GM10266 (cell line): ENCODE measurements at regions not wholly inside any gene's neighbourhood (a gene's known extent, or its start where the extent isn't known, plus 50 kb on each side); places are given as distances from the start of the nearest gene placed in this dataset.

ENCODE experiments used
- DNase-seq: peaks from one replicate; pipeline ENCODE4 v3.0.0; 2012; ENCODE audit errors: extremely low spot score
- CTCF ChIP-seq: IDR thresholded peaks from 2 replicates; pipeline ENCODE4 v1.5.1; 2012; ENCODE audit warnings: mild to moderate bottlenecking, low read depth; ENCODE audit not compliant: control insufficient read depth, insufficient read depth; ENCODE audit errors: missing control alignments

- DNase-seq: no peak
- TF ChIP-seq CTCF: no peak
Observed at GRCh38 chr14:42130815-42131214, 524.1 kb downstream of the LRFN5 start.

DNA sequence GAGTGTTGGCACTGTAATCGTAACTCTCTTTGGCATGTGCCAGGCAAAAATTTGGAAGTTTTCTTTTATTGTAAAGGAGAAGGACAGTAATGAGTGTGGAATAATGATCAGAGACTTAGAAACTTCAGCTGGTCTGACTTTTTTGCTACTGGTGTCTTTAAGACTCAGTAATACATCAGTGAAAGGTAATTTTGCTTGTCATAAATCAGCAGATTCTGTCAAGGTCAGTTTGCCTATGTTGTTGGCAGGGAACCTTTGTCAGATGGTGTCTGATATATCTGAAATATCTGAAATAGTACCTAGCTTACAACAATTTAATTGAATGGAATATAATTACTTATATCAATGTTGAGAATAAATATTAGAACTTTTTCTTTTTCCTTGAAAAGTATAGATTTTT, 516.9 kb downstream of the LRFN5 start:
- no peak for DNase-seq
- TF ChIP-seq CTCF: no peak

- TF ChIP-seq CTCF: no peak
- no peak for DNase-seq
Observed at GRCh38 chr14:42113358-42114069, 506.8 kb downstream of the LRFN5 start.

GRCh38 chr14:42112108-42112507, 505.4 kb downstream of the LRFN5 start:
- DNase-seq: no peak
- no peak for TF ChIP-seq CTCF

DNA sequence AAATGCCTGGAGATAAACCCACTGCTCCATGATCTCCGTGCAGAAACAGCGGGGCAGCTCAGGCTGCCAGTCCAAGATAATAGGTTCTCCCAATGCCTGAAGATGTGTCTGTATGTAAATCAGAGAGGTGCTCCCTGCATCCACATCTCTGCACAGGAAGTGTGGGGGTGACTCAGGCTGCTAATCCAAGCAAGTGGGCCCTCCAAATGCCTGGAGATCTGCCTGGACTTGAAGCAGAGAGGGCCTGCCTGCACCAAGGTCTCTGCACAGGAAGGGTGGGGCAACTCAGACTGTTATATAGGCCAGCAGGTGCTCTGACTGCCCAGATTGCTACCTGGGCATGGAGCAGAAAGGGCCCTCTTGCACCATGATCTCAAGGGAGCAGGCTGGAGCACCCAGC, 504.7 kb downstream of the LRFN5 start:
- no peak for DNase-seq
- no peak for TF ChIP-seq CTCF

DNA sequence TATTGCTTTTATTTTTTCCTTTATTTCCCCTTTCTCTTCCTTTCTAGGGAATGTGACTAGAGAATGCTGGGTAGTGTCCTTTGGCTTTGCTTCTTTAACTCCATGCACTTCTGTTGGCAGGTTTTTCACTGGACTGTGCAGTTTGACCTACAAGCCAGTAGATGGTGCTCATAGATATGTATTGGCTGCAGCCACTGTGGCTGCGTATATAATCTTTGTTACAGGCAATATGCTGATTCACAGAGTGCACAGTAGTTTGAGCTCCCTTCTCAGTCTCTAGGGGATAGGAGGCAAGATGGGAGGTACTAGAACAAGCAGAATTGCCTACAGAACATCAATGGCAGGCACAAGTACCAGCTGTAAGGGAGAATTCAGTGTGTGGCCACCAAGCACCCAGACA, 503.5 kb downstream of the LRFN5 start:
- DNase-seq: peak; percentile 33
- TF ChIP-seq CTCF: peak; percentile 66

- DNase-seq: no peak
- TF ChIP-seq CTCF: no peak
Observed at GRCh38 chr14:42095155-42095554, 488.5 kb downstream of the LRFN5 start.
